Tibial nerve (tissue), 4 donors: ENCODE measurements at regions not wholly inside any gene's neighbourhood (a gene's known extent, or its start where the extent isn't known, plus 50 kb on each side); places are given as distances from the start of the nearest gene placed in this dataset.

Experiments used
- DNase-seq, 2 donors: peaks; one replicate each; pipeline ENCODE4 v3.0.0-alpha.2; 2019; ENCODE audit warnings: low spot score in 2 of 2
- H3K27ac ChIP-seq, 4 donors: fragments of 200-600 bp; sonication (generic) in 3 of 4; one replicate each; pipeline ENCODE4 v1.5.1; 2017 to 2019; ENCODE audit warnings: mild to moderate bottlenecking in 1 of 4
- H3K27me3 ChIP-seq, 2 donors: fragments of 200-600 bp; sonication (generic) in 1 of 2; one replicate each; pipeline versions ENCODE4 v1.5.1 to v1.6.0; 2017 to 2019
- H3K36me3 ChIP-seq, 3 donors: fragments of 200-600 bp; sonication (generic); one replicate each; pipeline ENCODE4 v1.5.1; 2018 to 2019
- H3K4me1 ChIP-seq, 4 donors: fragments of 200-600 bp; sonication (generic) in 3 of 4; one replicate each; pipeline ENCODE4 v1.5.1; 2017 to 2019
- H3K4me3 ChIP-seq, 4 donors: fragments of 200-600 bp; sonication (generic) in 3 of 4; one replicate each; pipeline ENCODE4 v1.5.1; 2017 to 2019; ENCODE audit warnings: mild to moderate bottlenecking in 1 of 4, moderate library complexity in 1 of 4
- H3K9me3 ChIP-seq, 4 donors: fragments of 200-600 bp; sonication (generic) in 3 of 4; one replicate each; pipeline ENCODE4 v1.5.1; 2017 to 2019
- CTCF ChIP-seq, 5 experiments: fragments of 200-600 bp in 3 of 5; fragments of 450-650 bp in 2 of 5; sonication (generic) in 3 of 5; IDR thresholded peaks; one replicate each; pipeline ENCODE4 v1.5.1; 2016 to 2019; ENCODE audit warnings: antibody characterized with exemption in 5 of 5, mild to moderate bottlenecking in 3 of 5, moderate library complexity in 2 of 5
- EP300 ChIP-seq, 2 donors: sonication (generic); formaldehyde crosslinking; IDR thresholded peaks; one replicate each; pipeline ENCODE4 v1.6.1; 2017; ENCODE audit warnings: antibody characterized with exemption in 2 of 2, mild to moderate bottlenecking in 1 of 2
- POLR2A ChIP-seq, 2 donors: fragments of 450-650 bp; IDR thresholded peaks; one replicate each; pipeline ENCODE4 v1.6.1; 2017; ENCODE audit warnings: antibody characterized with exemption in 2 of 2, mild to moderate bottlenecking in 2 of 2, moderate library complexity in 2 of 2
- WGBS, 2 donors: methylation state at CpG; one replicate each; pipeline ENCODE4 v1.1.5; 2018; 5-methylcytosine and 5-hydroxymethylcytosine counted together

GRCh38 chr9:82353631-82354278, 365.2 kb downstream of the SPATA31D1 start:
- no peak for TF ChIP-seq EP300 (IDR thresholded peaks at IDR 0.05)
- no peak for TF ChIP-seq POLR2A (IDR thresholded peaks at IDR 0.05)
- no peak for TF ChIP-seq CTCF (IDR thresholded peaks at IDR 0.05)
- no peak overlapping the region for H3K4me3 ChIP-seq
- H3K4me1 ChIP-seq, result no peaks in the 10 kb centered on the region
- H3K27ac ChIP-seq, result no peak overlapping the region
- H3K27me3 ChIP-seq, result no peaks in the 10 kb centered on the region
- peaks cover 0 to 7% (median 0%) of the 10 kb centered on the region in 4 donors for H3K9me3 ChIP-seq
- H3K36me3 ChIP-seq, result no peaks in the 10 kb centered on the region
- WGBS, 2 donors, result 70 to 86% methylated on average over 7 of the region's 7 CpGs
- DNase-seq, result no peak

DNA sequence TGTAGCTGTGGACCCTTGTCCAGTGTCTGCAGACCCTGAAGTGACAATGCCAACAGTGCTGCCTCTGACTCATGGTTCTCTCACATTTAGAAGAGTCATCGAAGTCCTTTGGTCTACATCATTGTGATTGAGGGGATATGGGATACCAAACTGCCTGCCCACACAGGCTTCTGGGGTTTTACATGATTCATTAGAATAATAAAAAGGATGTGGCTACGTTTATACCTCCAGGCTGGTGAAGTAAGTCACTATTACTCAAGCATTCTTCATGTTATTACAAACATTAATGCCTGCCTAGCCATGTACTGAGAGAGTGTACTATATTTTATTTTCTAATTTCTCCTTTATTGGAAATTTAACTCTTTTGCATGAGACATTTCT, 365.7 kb downstream of the SPATA31D1 start:
- Histone ChIP-seq H3K36me3 (no peaks in the 10 kb centered on the region), H3K4me3 (no peak overlapping the region), H3K27me3 (no peaks in the 10 kb centered on the region), H3K27ac (no peak overlapping the region), H3K4me1 (no peaks in the 10 kb centered on the region), H3K9me3 (peaks cover 0 to 2% (median 0%) of the 10 kb centered on the region in 4 donors)
- 52% methylated on average over 2 of the region's 2 CpGs for WGBS, 2 donors
- DNase-seq, result no peak
- TF ChIP-seq POLR2A (IDR thresholded peaks at IDR 0.05) (no peak), CTCF (IDR thresholded peaks at IDR 0.05) (no peak), EP300 (IDR thresholded peaks at IDR 0.05) (no peak)

DNA sequence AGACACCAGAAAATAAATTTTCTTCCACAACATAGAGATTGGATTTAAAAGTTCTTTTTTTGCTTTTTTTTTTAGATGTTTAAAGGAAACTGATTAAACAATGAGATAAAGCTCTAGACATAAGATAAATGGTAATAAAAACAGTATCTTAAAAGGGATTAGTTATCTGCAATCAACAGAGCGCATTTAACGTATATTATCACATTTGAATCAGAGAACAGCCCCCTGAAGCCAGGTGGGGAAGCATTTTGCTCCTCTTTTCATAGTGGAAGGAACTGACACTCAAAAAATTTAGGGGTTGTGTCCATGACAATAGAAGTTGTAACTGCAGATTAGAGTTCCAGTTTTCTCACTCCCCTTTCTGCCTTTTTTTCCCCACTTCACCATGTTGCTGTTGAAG, 367.6 kb downstream of the SPATA31D1 start:
- TF ChIP-seq POLR2A (IDR thresholded peaks at IDR 0.05), result no peak
- TF ChIP-seq CTCF (IDR thresholded peaks at IDR 0.05), result no peak
- TF ChIP-seq EP300 (IDR thresholded peaks at IDR 0.05), result no peak
- Histone ChIP-seq H3K36me3 (no peaks in the 10 kb centered on the region), H3K4me3 (no peak overlapping the region), H3K9me3 (no peaks in the 10 kb centered on the region), H3K4me1 (no peaks in the 10 kb centered on the region), H3K27ac (no peak overlapping the region), H3K27me3 (no peaks in the 10 kb centered on the region)
- WGBS, 2 donors, result 87 to 90% methylated on average over 2 of the region's 2 CpGs
- no peak for DNase-seq

- no peak for DNase-seq
- no peaks in the 10 kb centered on the region for H3K9me3 ChIP-seq
- no peaks in the 10 kb centered on the region for H3K4me1 ChIP-seq
- H3K27me3 ChIP-seq, result no peaks in the 10 kb centered on the region
- no peak overlapping the region for H3K4me3 ChIP-seq
- TF ChIP-seq POLR2A (IDR thresholded peaks at IDR 0.05) (no peak), CTCF (IDR thresholded peaks at IDR 0.05) (no peak)
- H3K36me3 ChIP-seq, result no peaks in the 10 kb centered on the region
- no peak overlapping the region for H3K27ac ChIP-seq
- 54 to 62% methylated on average over 2 of the region's 2 CpGs for WGBS, 2 donors
Measured at GRCh38 chr9:82356871-82357270, 368.3 kb downstream of the SPATA31D1 start.

- DNase-seq, result no peak
- Histone ChIP-seq H3K27ac (no peak overlapping the region), H3K9me3 (no peaks in the 10 kb centered on the region), H3K36me3 (no peaks in the 10 kb centered on the region), H3K27me3 (no peaks in the 10 kb centered on the region), H3K4me3 (no peak overlapping the region), H3K4me1 (no peaks in the 10 kb centered on the region)
- 78 to 93% methylated on average over 5 of the region's 5 CpGs for WGBS, 2 donors
- no peak for TF ChIP-seq CTCF (IDR thresholded peaks at IDR 0.05)
- no peak for TF ChIP-seq POLR2A (IDR thresholded peaks at IDR 0.05)
Measured at GRCh38 chr9:82363198-82363597, 374.6 kb downstream of the SPATA31D1 start.
